Left lung (tissue), 4 donors: ENCODE measurements at regions not wholly inside any gene's neighbourhood (a gene's known extent, or its start where the extent isn't known, plus 50 kb on each side); places are given as distances from the start of the nearest gene placed in this dataset.
"Not testable (repeated sequence)": the region's sequence is repeated elsewhere in the genome, so short reads cannot be mapped to it uniquely, and the experiment has no call there.

Experiments used
- ATAC-seq: fragments of 200-7000 bp; cut with Tn5 transposase; one replicate; pipeline ENCODE4 v1.9.1; 2020; ENCODE audit warnings: moderate library complexity
- DNase-seq, 4 donors: peaks; one replicate each; pipeline ENCODE4 v3.0.0-alpha.2; 2013 to 2020
- H3K27ac ChIP-seq, 2 donors: fragments of 200-600 bp; sonication (generic) in 1 of 2; one replicate each; pipeline versions ENCODE4 v1.5.0 to v1.8.0; 2020 to 2021
- H3K27me3 ChIP-seq, 2 donors: fragments of 200-600 bp; sonication (generic) in 1 of 2; one replicate each; pipeline versions ENCODE4 v1.5.0 to v1.8.0; 2020 to 2021
- H3K36me3 ChIP-seq, 2 donors: fragments of 200-600 bp; sonication (generic) in 1 of 2; one replicate each; pipeline versions ENCODE4 v1.5.0 to v1.8.0; 2020 to 2021
- H3K4me1 ChIP-seq, 2 donors: fragments of 200-600 bp; one replicate each; pipeline ENCODE4 v1.8.0; 2021
- H3K4me3 ChIP-seq, 2 donors: fragments of 200-600 bp; sonication (generic) in 1 of 2; one replicate each; pipeline versions ENCODE4 v1.5.0 to v1.8.0; 2020 to 2021; ENCODE audit warnings: mild to moderate bottlenecking in 1 of 2
- H3K9me3 ChIP-seq, 2 donors: fragments of 200-600 bp; sonication (generic) in 1 of 2; one replicate each; pipeline versions ENCODE4 v1.5.0 to v1.8.0; 2020 to 2021
- CTCF ChIP-seq, 2 donors: fragments of 200-600 bp; sonication (generic) in 1 of 2; IDR thresholded peaks; one replicate each; pipeline versions ENCODE4 v1.5.0 to v1.8.0; 2021; ENCODE audit warnings: antibody characterized with exemption in 2 of 2
- intact Hi-C, 2 donors: fragments of 100-400 bp; cut with DNase I; formaldehyde crosslinking; loops; one replicate each; pipeline versions ENCODE4 v1.11.2 to v1.14.2; 2022
- donor health status: DM: no; HTN: yes; CAD: no.
- donor health status: DM: no; HTN: no; CAD: no.

GRCh38 chr5:174472956-174473355, 251.4 kb upstream of the MSX2 start:
- intact Hi-C loops = no loop called here
- ATAC-seq = no peak
- no peak overlapping the region for H3K4me3 ChIP-seq
- no peak for DNase-seq
- no peaks in the 10 kb centered on the region for H3K27me3 ChIP-seq
- no peak for TF ChIP-seq CTCF (IDR thresholded peaks at IDR 0.05)
- no peaks in the 10 kb centered on the region for H3K4me1 ChIP-seq
- no peak overlapping the region for H3K27ac ChIP-seq
- H3K9me3 ChIP-seq = peaks cover 0 to 36% of the 10 kb centered on the region in 2 donors
- no peaks in the 10 kb centered on the region for H3K36me3 ChIP-seq

- H3K4me3 ChIP-seq, ATAC-seq, H3K27ac ChIP-seq, H3K27me3 ChIP-seq, DNase-seq, intact Hi-C loops, H3K4me1 ChIP-seq, H3K36me3 ChIP-seq: not testable (repeated sequence)
- H3K9me3 ChIP-seq = peaks cover 0 to 48% of the 10 kb centered on the region in 2 donors
Observed at GRCh38 chr5:174476001-174476400, 248.4 kb upstream of the MSX2 start.

- ATAC-seq (no peak), DNase-seq (no peak)
- no peak for TF ChIP-seq CTCF (IDR thresholded peaks at IDR 0.05)
- Histone ChIP-seq H3K4me1 (no peaks in the 10 kb centered on the region), H3K27me3 (peaks cover 0 to 15% of the 10 kb centered on the region in 2 donors), H3K27ac (no peak overlapping the region), H3K4me3 (no peak overlapping the region), H3K9me3 (peaks cover 0 to 26% of the 10 kb centered on the region in 2 donors), H3K36me3 (no peaks in the 10 kb centered on the region)
- intact Hi-C loops = no loop called here
Observed at GRCh38 chr5:174479325-174479724, 245.1 kb upstream of the MSX2 start.

GRCh38 chr5:174481737-174482136, 242.6 kb upstream of the MSX2 start:
- intact Hi-C loops = no loop called here
- Histone ChIP-seq H3K4me1 (no peaks in the 10 kb centered on the region), H3K27me3 (peaks cover 0 to 18% of the 10 kb centered on the region in 2 donors), H3K27ac (no peak overlapping the region), H3K4me3 (no peak overlapping the region), H3K9me3 (peaks cover 0 to 21% of the 10 kb centered on the region in 2 donors), H3K36me3 (no peaks in the 10 kb centered on the region)
- TF ChIP-seq CTCF (IDR thresholded peaks at IDR 0.05) = no peak
- ATAC-seq = no peak
- DNase-seq = no peak

GRCh38 chr5:174482607-174483024, 241.8 kb upstream of the MSX2 start:
- no peaks in the 10 kb centered on the region for H3K4me1 ChIP-seq
- ATAC-seq (no peak), DNase-seq (no peak)
- no peaks in the 10 kb centered on the region for H3K36me3 ChIP-seq
- peaks cover 0 to 18% of the 10 kb centered on the region in 2 donors for H3K27me3 ChIP-seq
- no peak overlapping the region for H3K27ac ChIP-seq
- H3K4me3 ChIP-seq = no peak overlapping the region
- no peak for TF ChIP-seq CTCF (IDR thresholded peaks at IDR 0.05)
- H3K9me3 ChIP-seq = peaks cover 0 to 21% of the 10 kb centered on the region in 2 donors
- intact Hi-C loops = no loop called here

GRCh38 chr5:174483411-174483810, 241.0 kb upstream of the MSX2 start:
- no peaks in the 10 kb centered on the region for H3K4me1 ChIP-seq
- no peaks in the 10 kb centered on the region for H3K36me3 ChIP-seq
- H3K9me3 ChIP-seq = peaks cover 0 to 21% of the 10 kb centered on the region in 2 donors
- ATAC-seq (no peak), DNase-seq (no peak)
- H3K27me3 ChIP-seq = peaks cover 0 to 18% of the 10 kb centered on the region in 2 donors
- no peak overlapping the region for H3K4me3 ChIP-seq
- intact Hi-C loops = no loop called here
- no peak for TF ChIP-seq CTCF (IDR thresholded peaks at IDR 0.05)
- H3K27ac ChIP-seq = no peak overlapping the region
